Fibroblast of upper back skin (primary cell): ENCODE measurements at regions not wholly inside any gene's neighbourhood (a gene's known extent, or its start where the extent isn't known, plus 50 kb on each side); places are given as distances from the start of the nearest gene placed in this dataset.

Experiments used
- DNase-seq: peaks from one replicate; pipeline ENCODE4 v3.0.0-alpha.2; 2013

DNA sequence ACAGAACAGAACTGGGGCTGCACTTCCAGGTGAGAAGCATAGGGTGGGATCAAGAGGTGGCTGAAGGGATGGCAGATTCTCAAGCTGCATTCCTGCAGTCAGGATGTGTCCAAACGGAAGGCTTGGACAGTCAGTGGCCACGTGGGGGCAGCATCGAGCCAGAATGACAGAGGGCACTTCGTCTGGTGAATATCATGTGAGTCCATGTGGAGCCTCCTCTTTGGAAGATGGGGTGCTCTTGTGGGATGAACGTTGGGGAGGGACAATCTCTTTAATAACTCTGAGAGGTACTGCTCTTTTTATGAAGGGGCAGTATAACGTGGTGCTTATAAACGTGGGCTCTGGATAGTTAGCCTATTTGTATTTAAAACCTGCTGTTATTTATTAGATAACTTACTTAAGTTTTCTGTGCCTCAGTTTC, 154.9 kb upstream of the NAV2 start:
- peak; percentile 76 for DNase-seq

- DNase-seq: no peak
Observed at GRCh38 chr11:19557185-19557584, 155.5 kb upstream of the NAV2 start.

GRCh38 chr11:19555266-19555665, 157.4 kb upstream of the NAV2 start:
- DNase-seq: no peak

DNA sequence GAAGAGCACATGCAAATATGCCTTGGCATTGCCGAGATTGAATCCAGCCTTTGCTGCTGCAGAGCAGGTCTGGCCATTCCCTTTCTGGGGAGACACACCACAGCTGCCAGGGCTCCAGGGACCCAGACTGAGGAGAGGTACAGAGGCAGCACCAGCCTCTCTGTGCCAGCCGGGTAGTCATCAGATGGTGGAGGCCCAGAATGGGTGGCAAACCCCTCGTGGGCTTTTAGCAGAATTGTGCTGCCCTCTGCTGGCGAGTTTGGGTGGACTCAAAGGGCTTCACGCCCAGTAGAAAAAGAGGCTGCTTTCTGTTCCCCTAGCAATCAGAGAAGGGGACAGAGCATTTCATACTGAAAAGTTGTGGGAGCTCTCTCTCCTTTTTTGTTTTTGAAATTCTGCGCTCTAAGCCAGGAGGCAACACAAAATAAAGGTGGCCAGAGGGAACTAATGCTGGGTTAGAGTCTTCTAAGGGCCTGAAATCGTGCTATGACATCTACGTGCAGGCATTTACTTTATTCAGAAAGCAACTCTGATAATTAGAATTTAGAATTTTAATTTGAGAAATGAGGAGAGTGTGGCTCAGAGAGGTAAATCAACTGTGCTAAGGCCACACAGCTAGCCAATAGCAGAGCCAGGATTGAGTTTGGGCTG, 158.8 kb upstream of the NAV2 start:
- DNase-seq: peak; percentile 59

- DNase-seq: no peak
Observed at GRCh38 chr11:19552656-19553260, 159.9 kb upstream of the NAV2 start.

GRCh38 chr11:19552161-19552560, 160.5 kb upstream of the NAV2 start:
- DNase-seq: no peak

DNA sequence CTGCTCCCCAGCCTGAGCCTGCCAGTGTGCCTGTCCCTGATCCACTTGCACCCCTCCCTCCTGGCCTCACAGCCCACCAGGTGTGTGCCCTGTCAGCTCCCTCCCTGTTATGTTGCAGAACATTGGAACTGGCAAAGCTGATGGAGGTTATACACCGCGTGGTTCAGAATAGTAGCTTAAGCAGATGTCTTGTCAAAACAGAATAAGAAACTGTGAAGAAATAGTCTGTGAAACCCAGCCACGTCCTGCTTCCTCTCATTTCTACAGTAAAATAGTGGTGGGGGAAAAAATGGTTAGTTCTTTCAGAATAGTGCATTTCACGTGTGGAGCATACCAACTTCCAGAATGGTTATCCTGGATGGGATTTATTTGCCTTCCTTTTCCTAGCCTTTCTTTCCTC, 161.2 kb upstream of the NAV2 start:
- DNase-seq: no peak

DNA sequence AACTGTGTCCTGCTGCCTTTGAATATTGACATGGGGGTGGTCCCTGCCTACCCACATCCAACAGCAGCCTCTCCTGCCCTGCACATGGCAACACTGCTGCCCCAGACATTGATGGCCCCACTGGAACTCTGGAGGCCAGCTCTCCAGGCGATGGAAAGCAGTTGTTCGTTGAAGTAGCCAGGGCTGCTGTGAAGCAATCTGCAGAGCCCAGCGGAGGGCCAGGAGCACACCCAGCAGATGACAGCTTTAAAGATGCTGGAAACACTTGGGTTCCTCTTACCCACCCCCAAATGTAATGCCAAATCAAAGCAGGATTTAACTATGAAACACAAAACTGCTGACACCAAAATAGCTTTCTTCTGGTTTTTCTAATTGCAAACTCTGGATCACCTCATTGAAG, 165.6 kb upstream of the NAV2 start:
- no peak for DNase-seq

DNA sequence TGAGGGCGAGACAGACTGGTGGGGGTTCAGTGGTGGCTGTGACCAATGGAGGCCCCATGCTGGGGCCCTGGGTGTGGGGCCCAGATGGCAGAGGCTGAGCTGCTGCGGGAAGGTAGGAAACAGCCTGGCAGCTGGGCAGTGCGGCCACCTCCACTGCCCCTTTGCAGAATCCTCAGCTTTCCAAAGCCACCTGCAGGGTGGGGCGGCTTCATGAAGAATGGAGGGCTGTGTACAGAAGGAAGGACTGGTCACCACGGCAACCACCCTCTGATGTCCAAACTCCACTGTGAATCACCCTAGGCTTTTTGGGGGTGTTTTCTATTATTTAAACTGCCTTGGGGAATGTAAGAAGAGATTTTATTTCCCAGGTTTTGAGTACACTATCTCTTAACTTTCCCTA, 166.3 kb upstream of the NAV2 start:
- DNase-seq: no peak

DNA sequence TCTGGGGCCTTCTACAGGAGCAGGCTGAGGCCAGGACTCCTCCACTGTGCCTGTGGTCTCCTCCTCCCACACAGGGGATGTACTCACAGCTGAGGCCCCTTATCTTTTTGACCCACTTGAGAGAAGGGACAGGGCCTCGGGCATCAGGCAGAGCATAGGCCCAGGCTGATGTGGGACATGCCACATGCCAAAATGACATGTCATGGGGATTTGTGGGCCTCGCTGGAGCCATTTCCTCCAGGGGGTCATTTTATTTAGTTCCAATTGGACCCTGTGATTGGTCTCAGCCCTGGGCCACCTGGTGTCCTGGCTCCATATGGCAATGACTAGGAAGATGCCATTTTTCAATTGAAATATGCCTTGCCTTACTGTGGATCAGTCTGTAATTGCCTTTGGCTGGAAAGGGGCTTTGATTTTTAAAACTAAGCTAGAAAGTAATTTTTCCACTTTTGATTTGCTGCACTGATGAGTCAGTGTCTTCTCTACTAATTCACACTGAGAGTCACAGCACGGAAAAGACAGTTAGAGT, 171.1 kb upstream of the NAV2 start:
- DNase-seq: no peak

- no peak for DNase-seq
Observed at GRCh38 chr11:19539861-19540260, 172.8 kb upstream of the NAV2 start.

- no peak for DNase-seq
Observed at GRCh38 chr11:19537803-19538453, 174.7 kb upstream of the NAV2 start.

- no peak for DNase-seq
Observed at GRCh38 chr11:19536131-19536530, 176.5 kb upstream of the NAV2 start.

GRCh38 chr11:19530505-19530904, 182.1 kb upstream of the NAV2 start:
- DNase-seq: no peak

- no peak for DNase-seq
Observed at GRCh38 chr11:19526119-19526518, 186.5 kb upstream of the NAV2 start.

DNA sequence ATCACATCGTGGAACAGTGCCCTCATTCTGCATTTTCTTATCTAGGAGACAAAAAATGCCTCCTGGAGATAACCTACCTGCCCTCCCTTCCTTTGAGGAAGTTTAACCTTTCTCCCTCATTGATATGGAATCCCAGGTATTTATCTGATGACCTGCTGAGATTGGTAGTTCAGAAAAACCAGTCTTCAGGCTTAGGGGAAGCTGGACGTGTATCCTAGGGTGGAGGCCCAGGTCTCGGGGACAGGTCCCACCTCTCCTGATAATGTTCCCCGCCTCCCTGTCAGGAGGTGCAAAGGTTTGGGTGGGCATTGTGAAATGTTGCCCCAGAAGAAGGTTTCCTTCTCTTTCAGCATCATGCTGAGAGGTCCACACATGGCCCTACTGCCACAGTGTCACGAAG, 186.9 kb upstream of the NAV2 start:
- DNase-seq: no peak

DNA sequence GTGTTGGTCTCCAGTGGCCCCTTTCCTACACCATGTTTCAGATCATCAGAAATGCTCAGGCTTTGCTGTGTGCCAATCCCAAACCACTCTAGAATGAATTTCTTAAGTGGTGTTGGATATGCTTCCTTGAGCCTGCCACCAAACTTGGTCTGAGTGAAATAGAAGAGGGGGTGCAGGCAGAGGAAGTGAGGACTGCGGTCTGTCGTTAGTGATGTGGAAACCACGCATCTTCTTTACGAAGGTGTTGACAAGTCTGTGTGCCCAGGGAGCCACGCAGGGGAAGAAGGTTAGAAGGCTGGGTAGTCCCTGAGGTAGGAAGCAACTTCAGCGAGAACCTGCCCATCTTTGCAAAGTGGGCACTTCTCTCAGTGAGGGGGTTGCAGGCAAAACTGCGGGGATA, 187.4 kb upstream of the NAV2 start:
- DNase-seq: no peak

DNA sequence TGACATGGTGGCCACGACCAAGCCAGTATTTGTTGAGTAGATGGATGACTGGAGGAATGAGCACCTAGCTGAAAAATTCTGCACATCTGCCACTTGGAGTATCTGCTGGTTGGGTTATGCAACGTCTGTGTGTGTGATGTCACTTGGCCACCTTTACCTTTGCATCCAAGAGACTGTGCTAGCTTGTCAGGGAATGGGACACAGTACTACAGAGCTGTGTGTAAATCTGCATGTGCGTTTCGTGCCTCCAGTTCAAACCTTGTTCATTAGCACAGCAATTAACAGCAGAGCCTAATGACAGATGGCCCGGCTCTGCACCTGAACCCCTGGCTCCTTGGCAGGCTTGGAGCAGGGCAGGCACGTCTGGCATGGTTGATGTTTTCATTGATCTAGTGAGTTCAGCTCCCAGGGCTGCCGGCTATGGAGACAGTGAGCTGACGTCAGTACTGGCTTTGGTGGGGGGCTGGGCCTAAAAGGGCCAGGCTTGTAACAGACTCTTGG, 188.4 kb upstream of the NAV2 start:
- peak; percentile 23 for DNase-seq

DNA sequence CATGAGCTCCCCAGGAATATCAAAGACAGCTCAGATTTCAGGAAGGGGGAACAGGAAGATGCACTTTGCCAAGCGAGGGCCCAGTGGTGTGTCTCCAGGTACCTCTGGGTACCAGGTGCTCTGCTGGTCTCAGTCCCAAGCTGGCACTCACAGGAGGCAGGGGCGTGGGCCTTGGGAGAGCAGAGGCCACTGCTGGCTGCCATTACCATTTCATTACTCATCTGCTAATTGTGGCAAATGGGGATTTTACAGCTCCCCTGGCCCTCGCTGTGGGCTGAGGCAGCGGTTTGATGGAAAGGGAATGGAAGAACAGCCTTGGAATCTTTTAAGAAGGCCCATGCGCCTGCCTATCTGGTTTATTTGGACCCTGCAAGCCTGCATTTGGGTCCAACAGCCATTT, 192.0 kb upstream of the NAV2 start:
- no peak for DNase-seq

- no peak for DNase-seq
Observed at GRCh38 chr11:19519912-19520641, 192.6 kb upstream of the NAV2 start.

- no peak for DNase-seq
Observed at GRCh38 chr11:19519353-19519752, 193.3 kb upstream of the NAV2 start.

- DNase-seq: no peak
Observed at GRCh38 chr11:19513253-19513652, 199.4 kb upstream of the NAV2 start.

DNA sequence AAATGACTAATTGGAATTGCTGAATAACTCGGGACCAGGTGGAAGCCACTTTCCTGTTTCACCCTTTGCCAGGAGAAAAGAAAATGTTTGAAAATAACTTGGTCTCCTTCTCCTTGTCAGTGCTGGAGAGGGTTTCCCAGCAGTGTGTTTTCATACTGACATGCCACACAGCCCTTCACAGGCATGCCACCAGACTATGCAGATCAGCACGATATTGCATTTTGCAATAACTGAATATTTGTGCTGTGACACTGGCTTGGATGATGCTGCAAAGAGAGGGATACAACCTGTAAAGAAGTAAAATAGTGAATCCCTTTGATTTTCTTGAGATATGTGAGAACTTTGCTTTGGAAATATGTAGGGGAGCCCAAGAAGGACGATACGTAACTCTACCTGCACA, 200.0 kb upstream of the NAV2 start:
- no peak for DNase-seq
